GM12878 (cell line): ENCODE measurements at regions not wholly inside any gene's neighbourhood (a gene's known extent, or its start where the extent isn't known, plus 50 kb on each side); places are given as distances from the start of the nearest gene placed in this dataset.

Source experiments
- ATAC-seq: fragments of 200-7000 bp; cut with Tn5 transposase; 3 replicates; pipeline ENCODE4 v1.9.1; 2020; ENCODE audit warnings: mild to moderate bottlenecking, moderate library complexity
- BruUV-seq: library from RNA; stranded (reverse); fragments of 400-500 nt; replicated peaks from 2 replicates; lab custom pipeline; 2021; lab: Mats Ljungman, UMichigan
- CTCF ChIA-PET: fragments of 300-600 bp; sonication (Branson Sonifier 250); formaldehyde crosslinking; extraction: SDS; loops from one replicate; lab custom pipeline; 2021; ENCODE audit warnings: inconsistent platforms; lab: Yijun Ruan, JAX
- POLR2A ChIA-PET: fragments of 350-600 bp; formaldehyde crosslinking; extraction: SDS; loops from one replicate; lab custom pipeline; 2021; ENCODE audit warnings: inconsistent platforms; lab: Charles Lee
- RAD21 ChIA-PET: fragments of 300-600 bp; sonication (Branson Sonifier 250); formaldehyde crosslinking; loops from one replicate; lab custom pipeline; 2023; ENCODE audit warnings: antibody characterized with exemption; ENCODE audit not compliant: unreplicated experiment; lab: Charles Lee
- SMC1A ChIA-PET: fragments of 300-600 bp; sonication (Branson Sonifier 250); formaldehyde crosslinking; loops from one replicate; lab custom pipeline; 2023; ENCODE audit not compliant: unreplicated experiment, uncharacterized antibody; lab: Charles Lee
- DNase-seq: peaks from one replicate; pipeline ENCODE4 v3.0.0-alpha.2; 2011; ENCODE audit warnings: low read depth, low spot score
- FAIRE-seq: peaks from 3 replicates; lab custom pipeline; 2011; peaks lifted over from hg19 to GRCh38; lab: Jason Lieb, UNC
- H2AFZ ChIP-seq: 2 replicates; pipeline ENCODE4 v1.6.0; 2011; ENCODE audit warnings: low read depth, low read length, control low read depth; ENCODE audit not compliant: control insufficient read depth
- H3K27ac ChIP-seq: 2 replicates; pipeline ENCODE4 v1.5.1; 2011; ENCODE audit warnings: control low read depth; ENCODE audit not compliant: control insufficient read depth, insufficient read depth
- H3K27me3 ChIP-seq, 2 experiments: replicated peaks in 1 of 2; 2 replicates each; pipeline versions ENCODE4 v1.6.0 to v1.6.1; 2011; ENCODE audit warnings: low read length in 1 of 2; ENCODE audit not compliant: control insufficient read depth in 2 of 2, insufficient read depth in 2 of 2
- H3K36me3 ChIP-seq, 2 experiments: 2 replicates each; pipeline ENCODE4 v1.5.1; 2011; ENCODE audit warnings: low read length in 1 of 2; ENCODE audit not compliant: control insufficient read depth in 2 of 2, insufficient read depth in 2 of 2
- H3K4me1 ChIP-seq: 2 replicates; pipeline ENCODE4 v1.6.1; 2011; ENCODE audit warnings: mild to moderate bottlenecking, low read length, moderate library complexity, mixed read lengths; ENCODE audit not compliant: control insufficient read depth, insufficient read depth
- H3K4me2 ChIP-seq: 2 replicates; pipeline ENCODE4 v1.6.0; 2011; ENCODE audit warnings: control low read depth; ENCODE audit not compliant: control insufficient read depth, insufficient read depth
- H3K4me3 ChIP-seq: fragments of 200-600 bp; sonication (generic); 2 replicates; pipeline ENCODE4 v1.5.1; 2016
- H3K79me2 ChIP-seq: 2 replicates; pipeline ENCODE4 v1.6.0; 2011; ENCODE audit warnings: low read length; ENCODE audit not compliant: control insufficient read depth, insufficient read depth
- H3K9ac ChIP-seq: 2 replicates; pipeline ENCODE4 v1.8.0; 2011; ENCODE audit warnings: low read length, control low read depth, mixed read lengths; ENCODE audit not compliant: control insufficient read depth, insufficient read depth
- H3K9me3 ChIP-seq: replicated peaks from 3 replicates; pipeline ENCODE4 v1.5.1; 2011; ENCODE audit warnings: mild to moderate bottlenecking, low read length; ENCODE audit not compliant: control insufficient read depth, insufficient read depth
- H4K20me1 ChIP-seq: 2 replicates; pipeline ENCODE4 v1.6.0; 2011; ENCODE audit not compliant: control insufficient read depth, insufficient read depth
- FOS ChIP-seq: IDR thresholded peaks from 3 replicates; pipeline ENCODE4 v1.6.1; 2011; ENCODE audit warnings: borderline replicate concordance; ENCODE audit not compliant: insufficient read length; ENCODE audit errors: extremely low read depth
- FOXM1 ChIP-seq: IDR thresholded peaks from 2 replicates; pipeline ENCODE4 v1.6.1; 2012; ENCODE audit warnings: low read depth, mild to moderate bottlenecking, inconsistent platforms, low read length, moderate library complexity
- GABPA ChIP-seq: IDR thresholded peaks from 2 replicates; pipeline ENCODE4 v1.6.1; 2014; ENCODE audit warnings: antibody characterized with exemption, low read depth, mild to moderate bottlenecking, inconsistent platforms
- IRF3 ChIP-seq: fragments of 450-650 bp; IDR thresholded peaks from 2 replicates; pipeline ENCODE4 v1.6.1; 2014; ENCODE audit warnings: mild to moderate bottlenecking
- MXI1 ChIP-seq: fragments of 150-350 bp; IDR thresholded peaks from 2 replicates; pipeline ENCODE4 v1.6.1; 2011; ENCODE audit warnings: low read depth, mild to moderate bottlenecking, inconsistent platforms, low read length, improper control_type of control experiment
- MYB ChIP-seq: fragments of 150-350 bp; IDR thresholded peaks from 2 replicates; pipeline ENCODE4 v1.6.1; 2014; ENCODE audit warnings: mild to moderate bottlenecking, low read depth, low read length, borderline replicate concordance
- NFYA ChIP-seq: IDR thresholded peaks from 2 replicates; pipeline ENCODE4 v1.6.1; 2011; ENCODE audit warnings: low read depth, mild to moderate bottlenecking, low read length, improper control_type of control experiment, borderline replicate concordance
- NFYB ChIP-seq: IDR thresholded peaks from 2 replicates; pipeline ENCODE4 v1.6.1; 2011; ENCODE audit warnings: low read depth, mild to moderate bottlenecking, low read length, improper control_type of control experiment, moderate library complexity; ENCODE audit not compliant: insufficient read depth
- SUPT20H ChIP-seq: IDR thresholded peaks from 2 replicates; pipeline ENCODE4 v1.6.1; 2011; ENCODE audit warnings: low read depth, mild to moderate bottlenecking, low read length, moderate library complexity, borderline replicate concordance; ENCODE audit not compliant: control insufficient read depth
- TAF1 ChIP-seq: IDR thresholded peaks from 2 replicates; pipeline ENCODE4 v1.6.1; 2011; ENCODE audit warnings: mild to moderate bottlenecking, low read depth, low read length, borderline replicate concordance
- TCF3 ChIP-seq: IDR thresholded peaks from 2 replicates; pipeline ENCODE4 v1.6.1; 2012; ENCODE audit warnings: low read depth, mild to moderate bottlenecking, low read length, borderline replicate concordance; ENCODE audit not compliant: insufficient read depth
- WRNIP1 ChIP-seq: IDR thresholded peaks from 2 replicates; pipeline ENCODE4 v1.6.1; 2011; ENCODE audit warnings: low read depth, low read length, improper control_type of control experiment, borderline replicate concordance
- ZBED1 ChIP-seq: IDR thresholded peaks from 2 replicates; pipeline ENCODE4 v1.6.1; 2016; ENCODE audit warnings: borderline replicate concordance
- ZBTB4 ChIP-seq: fragments of 450-650 bp; formaldehyde crosslinking; IDR thresholded peaks from 2 replicates; pipeline ENCODE4 v1.4.0; 2022; ENCODE audit warnings: mild to moderate bottlenecking, moderate library complexity
- WGBS: methylation state at CpG from one replicate; pipeline ENCODE4 v1.1.6; 2016; ENCODE audit warnings: low lambda C conversion rate; ENCODE audit not compliant: insufficient replicate concordance, insufficient coverage; ENCODE audit errors: missing lambda C conversion rate; 5-methylcytosine and 5-hydroxymethylcytosine counted together
- in situ Hi-C: fragments of 300-500 bp; cut with MboI; formaldehyde crosslinking; loops from 9 replicates; pipeline ENCODE4 v1.14.3; 2018; ENCODE audit warnings: mixed read lengths
- intact Hi-C: fragments of 100-400 bp; cut with micrococcal nuclease; formaldehyde crosslinking; loops from one replicate; pipeline ENCODE4 v1.14.2; 2022; ENCODE audit not compliant: unreplicated experiment
- TF ChIP-seq, protein P1 (sequence below): IDR thresholded peaks from 2 replicates; pipeline ENCODE4 v1.6.1; 2011; ENCODE audit warnings: low read depth, mild to moderate bottlenecking, low read length, moderate library complexity, borderline replicate concordance; ENCODE audit errors: extremely low read depth
- TF ChIP-seq, protein P2 (sequence below): fragments of 450-650 bp; IDR thresholded peaks from 2 replicates; pipeline ENCODE4 v1.6.1; 2017; ENCODE audit warnings: borderline replicate concordance
- TF ChIP-seq, protein P3 (sequence below): fragments of 450-650 bp; IDR thresholded peaks from 2 replicates; pipeline ENCODE4 v1.6.1; 2016; ENCODE audit warnings: mild to moderate bottlenecking

DNA sequence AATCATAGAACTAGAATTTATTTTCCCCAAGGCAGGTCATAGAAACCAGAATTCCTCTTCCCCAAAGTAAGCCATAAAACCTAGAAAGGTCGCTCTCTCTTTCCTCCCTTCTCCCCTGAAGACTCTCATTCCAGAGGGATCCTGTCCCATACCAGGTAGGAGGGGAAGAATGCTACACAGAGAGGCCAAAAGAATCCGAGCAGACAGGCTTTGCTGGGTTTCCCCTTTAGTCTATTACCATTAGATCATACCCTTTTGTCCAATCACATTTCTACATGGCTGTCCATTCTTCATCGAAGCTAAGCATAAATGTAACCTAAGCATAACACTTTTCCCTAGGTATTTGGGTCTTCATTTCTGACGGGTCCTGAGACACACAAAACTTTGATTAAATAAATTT, 204.5 kb downstream of the SPTSSA start (continued):
- TF ChIP-seq, protein P1, sequence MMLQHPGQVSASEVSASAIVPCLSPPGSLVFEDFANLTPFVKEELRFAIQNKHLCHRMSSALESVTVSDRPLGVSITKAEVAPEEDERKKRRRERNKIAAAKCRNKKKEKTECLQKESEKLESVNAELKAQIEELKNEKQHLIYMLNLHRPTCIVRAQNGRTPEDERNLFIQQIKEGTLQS = no peak
- TF ChIP-seq GABPA = no peak
- no peak for TF ChIP-seq TAF1
- no peak for TF ChIP-seq MYB
- TF ChIP-seq IRF3 = no peak
- TF ChIP-seq, protein P2, sequence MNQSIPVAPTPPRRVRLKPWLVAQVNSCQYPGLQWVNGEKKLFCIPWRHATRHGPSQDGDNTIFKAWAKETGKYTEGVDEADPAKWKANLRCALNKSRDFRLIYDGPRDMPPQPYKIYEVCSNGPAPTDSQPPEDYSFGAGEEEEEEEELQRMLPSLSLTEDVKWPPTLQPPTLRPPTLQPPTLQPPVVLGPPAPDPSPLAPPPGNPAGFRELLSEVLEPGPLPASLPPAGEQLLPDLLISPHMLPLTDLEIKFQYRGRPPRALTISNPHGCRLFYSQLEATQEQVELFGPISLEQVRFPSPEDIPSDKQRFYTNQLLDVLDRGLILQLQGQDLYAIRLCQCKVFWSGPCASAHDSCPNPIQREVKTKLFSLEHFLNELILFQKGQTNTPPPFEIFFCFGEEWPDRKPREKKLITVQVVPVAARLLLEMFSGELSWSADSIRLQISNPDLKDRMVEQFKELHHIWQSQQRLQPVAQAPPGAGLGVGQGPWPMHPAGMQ = no peak
- TF ChIP-seq TCF3 = no peak

- Histone ChIP-seq H2AFZ (no peak overlapping the region), H3K9ac (no peak overlapping the region), H3K4me1 (no peaks in the 10 kb centered on the region), H3K4me2 (no peak overlapping the region), H4K20me1 (no peaks in the 10 kb centered on the region), H3K79me2 (no peaks in the 10 kb centered on the region), H3K27me3 (no peaks in the 10 kb centered on the region), H3K9me3 (no peaks in the 10 kb centered on the region), H3K36me3 (no peaks in the 10 kb centered on the region), H3K27ac (no peak overlapping the region), H3K4me3 (no peak overlapping the region)
- no peak for DNase-seq
- POLR2A ChIA-PET = no interaction called here
- intact Hi-C loops = no loop called here
- SMC1A ChIA-PET = interaction anchor here (1.4 kb wide), 1 partner anchor 118 kb away, joined by 3 read pairs; no protein-coding TSS in a partner anchor
- WGBS = 86% methylated on average over 1 of the region's 1 CpG
- CTCF ChIA-PET = no interaction called here
- RAD21 ChIA-PET = no interaction called here
- FAIRE-seq = no peak
- in situ Hi-C loops = no loop called here
- no peak for ATAC-seq
- BruUV-seq = no TSS peak
- no peak for TF ChIP-seq FOXM1
- TF ChIP-seq SUPT20H = no peak
- TF ChIP-seq NFYB = no peak
- TF ChIP-seq ZBTB4 (CRISPR knock-in tag) = no peak
- no peak for TF ChIP-seq FOS
- no peak for TF ChIP-seq NFYA
- no peak for TF ChIP-seq MXI1
- TF ChIP-seq, protein P3, sequence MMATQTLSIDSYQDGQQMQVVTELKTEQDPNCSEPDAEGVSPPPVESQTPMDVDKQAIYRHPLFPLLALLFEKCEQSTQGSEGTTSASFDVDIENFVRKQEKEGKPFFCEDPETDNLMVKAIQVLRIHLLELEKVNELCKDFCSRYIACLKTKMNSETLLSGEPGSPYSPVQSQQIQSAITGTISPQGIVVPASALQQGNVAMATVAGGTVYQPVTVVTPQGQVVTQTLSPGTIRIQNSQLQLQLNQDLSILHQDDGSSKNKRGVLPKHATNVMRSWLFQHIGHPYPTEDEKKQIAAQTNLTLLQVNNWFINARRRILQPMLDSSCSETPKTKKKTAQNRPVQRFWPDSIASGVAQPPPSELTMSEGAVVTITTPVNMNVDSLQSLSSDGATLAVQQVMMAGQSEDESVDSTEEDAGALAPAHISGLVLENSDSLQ = no peak
- no peak for TF ChIP-seq WRNIP1
- no peak for TF ChIP-seq ZBED1
Measured at GRCh38 chr14:34256223-34256622, 205.8 kb downstream of the SPTSSA start.
